K562 (cell line): ENCODE measurements at regions not wholly inside any gene's neighbourhood (a gene's known extent, or its start where the extent isn't known, plus 50 kb on each side); places are given as distances from the start of the nearest gene placed in this dataset.

ENCODE experiments used
- C11orf30 ChIP-seq: fragments of 450-650 bp; IDR thresholded peaks from 2 replicates; pipeline ENCODE4 v1.6.1; 2016; ENCODE audit warnings: low read depth, mild to moderate bottlenecking
- CAMTA2 ChIP-seq: fragments of 250-450 bp; sonication (Bioruptor Pico); conservative IDR thresholded peaks from 2 replicates; pipeline ENCODE4 v1.5.1; 2022
- E4F1 ChIP-seq: fragments of 250-450 bp; sonication (Bioruptor Pico); IDR thresholded peaks from 2 replicates; pipeline ENCODE4 v1.5.0; 2021; ENCODE audit warnings: mild to moderate bottlenecking, borderline replicate concordance
- HES1 ChIP-seq: fragments of 450-650 bp; IDR thresholded peaks from 2 replicates; pipeline ENCODE4 v1.6.1; 2016; ENCODE audit warnings: low read depth, mild to moderate bottlenecking, moderate library complexity
- IRF2 ChIP-seq: sonication (generic); formaldehyde crosslinking; IDR thresholded peaks from 2 replicates; pipeline ENCODE4 v1.8.1; 2022; ENCODE audit warnings: mild to moderate bottlenecking, missing genetic modification reagents
- MEF2A ChIP-seq: IDR thresholded peaks from 2 replicates; pipeline ENCODE4 v1.6.1; 2011; ENCODE audit warnings: low read depth, mild to moderate bottlenecking, low read length, moderate library complexity; ENCODE audit not compliant: control insufficient read depth
- MLLT1 ChIP-seq, 2 experiments: fragments of 450-650 bp; IDR thresholded peaks; 2 replicates each; pipeline ENCODE4 v1.6.1; 2016
- MYC ChIP-seq, 2 experiments: fragments of 250-450 bp in 1 of 2; sonication (Bioruptor Pico) in 1 of 2; IDR thresholded peaks; 2 replicates each; pipeline versions ENCODE4 v1.5.1 to v1.6.1; 2012 to 2021; ENCODE audit warnings: low read depth in 2 of 2, borderline replicate concordance in 1 of 2, improper control_type of control experiment in 1 of 2, low read length in 1 of 2, mild to moderate bottlenecking in 1 of 2, moderate library complexity in 1 of 2
- NFE2 ChIP-seq: IDR thresholded peaks from 2 replicates; pipeline ENCODE4 v1.6.1; 2014; ENCODE audit warnings: antibody characterized with exemption, low read depth
- NFE2L1 ChIP-seq: fragments of 450-650 bp; IDR thresholded peaks from 2 replicates; pipeline ENCODE4 v1.6.1; 2016; ENCODE audit warnings: missing genetic modification characterization, low read depth, mild to moderate bottlenecking, missing compliant biosample characterization, moderate library complexity, borderline replicate concordance
- PCBP2 ChIP-seq: fragments of 200-400 bp; formaldehyde crosslinking; IDR thresholded peaks from 2 replicates; pipeline ENCODE4 v1.6.1; 2018; ENCODE audit warnings: low read length, low read depth, mild to moderate bottlenecking, moderate library complexity; ENCODE audit not compliant: poor library complexity, severe bottlenecking
- PTTG1 ChIP-seq: fragments of 450-650 bp; IDR thresholded peaks from 2 replicates; pipeline ENCODE4 v1.6.1; 2016; ENCODE audit warnings: low read depth, mild to moderate bottlenecking, missing genetic modification characterization, missing compliant biosample characterization
- SIN3A ChIP-seq, 2 experiments: fragments of 150-350 bp in 1 of 2; IDR thresholded peaks; 2 replicates each; pipeline ENCODE4 v1.6.1; 2011 to 2016; ENCODE audit warnings: borderline replicate concordance in 2 of 2, low read depth in 2 of 2, low read length in 2 of 2, mild to moderate bottlenecking in 2 of 2, moderate library complexity in 2 of 2; ENCODE audit not compliant: control insufficient read depth in 1 of 2
- TAL1 ChIP-seq: fragments of 450-650 bp; IDR thresholded peaks from 2 replicates; pipeline ENCODE4 v1.6.1; 2016; ENCODE audit warnings: mild to moderate bottlenecking
- UBTF ChIP-seq, 2 experiments: IDR thresholded peaks; 2 replicates each; pipeline ENCODE4 v1.6.1; 2012; ENCODE audit warnings: improper control_type of control experiment in 2 of 2, low read depth in 2 of 2, low read length in 2 of 2, borderline replicate concordance in 1 of 2
- ZBTB9 ChIP-seq: fragments of 450-650 bp; formaldehyde crosslinking; IDR thresholded peaks from 2 replicates; pipeline ENCODE4 v1.4.0; 2020; ENCODE audit warnings: mild to moderate bottlenecking, moderate library complexity
- ZNF76 ChIP-seq: fragments of 250-450 bp; sonication (Bioruptor Pico); IDR thresholded peaks from 2 replicates; pipeline ENCODE4 v1.4.0; 2020; ENCODE audit warnings: mild to moderate bottlenecking, moderate library complexity, borderline replicate concordance

GRCh38 chr17:33871720-33872540 lies 383.2 kb upstream of the CCL2 start (continued):
- TF ChIP-seq PTTG1 (tag) = no peak
- no peak for TF ChIP-seq CAMTA2 (CRISPR knock-in tag)
- TF ChIP-seq PCBP2 = no peak
- peak; percentile 66 for TF ChIP-seq TAL1
- TF ChIP-seq UBTF (IDR thresholded peaks at IDR 0.05; ENCODE audit: borderline replicate concordance in 1 of 2, low read depth in 2 of 2, low read length in 2 of 2) = peak in 1 of 2 experiments; percentile 8; a peak in 1 of 4 replicates
- no peak for TF ChIP-seq E4F1 (CRISPR knock-in tag)
- no peak for TF ChIP-seq ZNF76 (CRISPR knock-in tag)
- TF ChIP-seq ZBTB9 = no peak
- 0 out of 2 replicates have a peak, but pooled peaks have one; percentile 67 for TF ChIP-seq HES1
- peak; percentile 80 to 85 for TF ChIP-seq SIN3A (IDR thresholded peaks at IDR 0.05; ENCODE audit: borderline replicate concordance in 2 of 2, control insufficient read depth in 1 of 2, low read depth in 2 of 2, low read length in 2 of 2)
- TF ChIP-seq MEF2A = no peak
- peak; percentile 55 to 78; a peak in 2 of 4 replicates for TF ChIP-seq MLLT1 (IDR thresholded peaks at IDR 0.05)
- peak; percentile 71 for TF ChIP-seq MYC (IDR thresholded peaks at IDR 0.05; ENCODE audit: low read depth, low read length)
- no peak for TF ChIP-seq MYC (CRISPR knock-in tag; IDR thresholded peaks at IDR 0.05; ENCODE audit: borderline replicate concordance, low read depth)
- peak; percentile 99 for TF ChIP-seq NFE2
- peak; percentile 76 for TF ChIP-seq NFE2L1
- no peak for TF ChIP-seq IRF2 (CRISPR knock-in tag)
- TF ChIP-seq C11orf30 = peak; percentile 99
